HG02678 (cell line): ENCODE measurements at regions not wholly inside any gene's neighbourhood (a gene's known extent, or its start where the extent isn't known, plus 50 kb on each side); places are given as distances from the start of the nearest gene placed in this dataset.

Source experiments
- ATAC-seq: cut with Tn5 transposase; IDR thresholded peaks from one replicate; pipeline ENCODE4 v1.9.1; 2021; ENCODE audit warnings: mild to moderate bottlenecking, moderate library complexity; ENCODE audit not compliant: unreplicated experiment

DNA sequence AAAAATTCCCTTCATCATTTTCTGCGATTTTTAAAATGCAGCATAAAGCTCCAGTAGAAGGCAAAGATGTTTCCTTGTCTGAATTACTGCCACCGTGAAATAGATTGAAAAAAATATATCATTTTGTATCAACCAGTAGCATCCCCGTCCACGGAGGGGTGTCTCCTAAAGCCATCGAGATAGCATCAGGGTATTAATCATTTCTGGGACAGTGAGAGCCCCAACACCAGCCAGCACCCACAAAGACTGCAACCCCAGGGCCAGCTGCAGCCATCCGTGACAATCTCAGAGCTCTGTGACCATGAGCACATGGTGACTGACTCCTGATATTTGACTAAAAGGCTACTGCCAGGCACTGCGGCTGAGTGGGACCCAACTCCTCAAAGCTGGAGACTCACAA lies 64.1 kb upstream of the SIX3 start:
- no peak for ATAC-seq

DNA sequence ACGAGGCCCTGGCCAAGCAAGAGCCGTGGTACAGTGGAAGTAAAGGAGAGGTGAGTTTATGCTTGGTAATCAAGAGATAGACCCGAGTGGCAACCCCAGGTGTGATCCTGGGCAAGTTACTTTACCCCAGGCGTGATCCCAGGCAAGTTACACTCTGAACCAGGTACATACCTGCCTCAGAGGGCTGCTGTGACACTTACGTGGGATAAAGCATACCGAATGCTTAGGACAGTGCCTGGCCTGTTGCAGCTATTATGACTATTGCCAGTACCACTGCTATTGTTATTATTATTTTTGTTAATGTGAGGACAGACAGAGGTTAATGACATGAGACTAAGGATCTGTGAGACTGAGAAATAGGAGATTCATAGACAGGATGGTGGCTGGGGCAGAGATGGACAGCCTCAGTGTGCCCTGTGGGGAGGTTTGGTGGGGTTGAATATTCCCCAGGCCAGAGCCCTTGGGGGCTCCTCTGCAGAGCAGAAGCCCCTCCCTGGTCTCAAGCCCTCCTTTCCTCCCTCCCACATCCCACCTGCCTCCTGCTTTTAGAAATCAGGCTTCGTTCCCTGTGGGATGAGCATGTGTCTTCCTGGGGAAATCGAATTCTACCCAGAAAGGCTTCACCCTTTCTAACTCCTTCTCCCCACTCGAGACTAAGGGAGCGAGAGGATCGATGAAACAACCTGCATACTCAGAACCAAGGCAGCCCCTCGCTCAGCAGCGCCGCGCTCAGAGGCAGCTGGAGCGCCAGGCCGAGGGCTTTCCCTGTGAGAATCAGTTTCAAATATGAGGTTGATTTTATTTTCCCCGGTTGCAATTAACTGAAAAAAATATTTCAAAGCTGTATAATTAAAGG lies 62.0 kb upstream of the SIX3 start:
- no peak for ATAC-seq

DNA sequence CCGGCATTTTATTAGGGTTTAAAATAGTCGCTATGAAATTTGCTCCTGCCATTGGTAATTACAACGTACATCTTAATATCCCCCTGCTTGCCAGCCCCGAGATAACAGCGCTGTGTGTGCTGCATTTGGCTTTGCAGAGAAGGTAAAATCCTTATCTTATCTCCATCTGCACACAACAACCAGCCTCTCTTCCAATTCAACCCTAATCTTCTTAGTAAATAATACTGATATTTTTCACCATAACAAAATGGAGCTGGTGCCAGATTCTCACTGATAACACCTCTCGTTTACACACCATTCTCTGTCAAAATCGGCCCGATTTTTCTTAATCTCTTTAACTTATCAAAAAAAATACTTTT lies 61.4 kb upstream of the SIX3 start:
- no peak for ATAC-seq

- ATAC-seq = no peak
These were observed 59.6 kb upstream of the SIX3 start for GRCh38 chr2:44881856-44882255.

DNA sequence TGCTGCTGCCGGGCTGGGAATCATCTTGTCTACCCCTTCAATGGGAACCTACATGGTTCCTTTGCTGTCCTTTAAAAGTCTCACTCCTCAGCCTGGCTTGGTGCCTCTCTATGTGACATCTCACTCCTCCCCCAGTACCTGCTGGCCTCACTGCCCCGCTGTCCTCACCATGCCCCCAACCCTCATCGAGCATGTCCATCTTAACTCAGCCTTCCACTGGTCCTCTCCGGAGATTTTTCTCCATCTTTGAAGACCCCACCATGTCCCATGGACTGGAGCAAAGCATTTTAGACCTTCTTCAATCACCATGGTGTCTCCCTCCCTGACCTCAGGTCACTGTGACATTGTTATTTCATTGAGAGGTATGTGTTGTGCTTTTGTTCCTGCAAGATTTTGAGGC lies 58.1 kb upstream of the SIX3 start:
- no peak for ATAC-seq

DNA sequence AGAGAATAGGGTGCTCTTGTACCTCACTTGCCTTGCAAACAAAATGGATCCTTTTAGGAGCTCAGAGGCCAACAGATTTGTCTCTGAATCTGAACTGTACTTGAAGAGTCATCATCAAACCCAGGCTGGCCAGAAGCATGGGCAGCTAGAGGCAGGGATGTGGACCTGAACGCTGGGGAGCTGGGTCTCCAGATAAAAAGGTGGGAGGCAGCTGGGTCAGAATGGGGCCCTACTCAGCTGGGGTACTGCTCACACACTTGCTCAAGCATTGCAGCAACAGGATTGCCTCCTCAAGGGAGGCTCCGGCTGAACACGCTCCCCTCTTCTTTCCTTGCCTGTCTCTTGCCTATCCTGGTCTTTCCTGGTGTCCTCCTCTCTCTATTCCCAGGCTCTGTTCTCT lies 57.3 kb upstream of the SIX3 start:
- no peak for ATAC-seq

- ATAC-seq = no peak
These were observed 56.8 kb upstream of the SIX3 start for GRCh38 chr2:44884677-44885076.

- no peak for ATAC-seq
These were observed 55.1 kb upstream of the SIX3 start for GRCh38 chr2:44886414-44886813.

GRCh38 chr2:44889096-44889495 lies 52.4 kb upstream of the SIX3 start:
- no peak for ATAC-seq
